Amygdala (tissue), 56 donors: ENCODE measurements at regions not wholly inside any gene's neighbourhood (a gene's known extent, or its start where the extent isn't known, plus 50 kb on each side); places are given as distances from the start of the nearest gene placed in this dataset.
"Not testable (repeated sequence)": the region's sequence is repeated elsewhere in the genome, so short reads cannot be mapped to it uniquely, and the experiment has no call there.

Experiments
- DNase-seq, 56 donors: peaks; one replicate each; lab custom pipeline; 2025; lab: John Stamatoyannopoulos, UW

DNA sequence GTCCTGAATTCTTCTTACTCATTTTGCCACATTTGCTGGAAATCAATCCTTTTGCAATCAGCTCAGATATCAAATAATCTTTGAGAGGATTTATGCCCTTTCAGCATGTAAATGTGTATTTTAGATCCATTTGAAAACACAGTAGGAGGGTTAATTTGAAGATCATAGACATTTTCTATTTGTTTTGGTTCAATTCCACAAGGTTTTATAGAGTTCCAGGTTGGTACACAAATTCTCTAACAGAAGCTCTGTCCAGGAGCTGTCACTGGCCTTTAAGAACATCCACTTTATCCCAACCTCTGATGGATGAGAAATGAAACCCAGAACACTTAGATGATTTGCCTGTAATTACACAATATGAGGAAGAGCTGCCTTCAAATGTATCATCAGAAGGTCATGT, 157.3 kb upstream of the CHAC2 start:
- DNase-seq, result no peak

DNA sequence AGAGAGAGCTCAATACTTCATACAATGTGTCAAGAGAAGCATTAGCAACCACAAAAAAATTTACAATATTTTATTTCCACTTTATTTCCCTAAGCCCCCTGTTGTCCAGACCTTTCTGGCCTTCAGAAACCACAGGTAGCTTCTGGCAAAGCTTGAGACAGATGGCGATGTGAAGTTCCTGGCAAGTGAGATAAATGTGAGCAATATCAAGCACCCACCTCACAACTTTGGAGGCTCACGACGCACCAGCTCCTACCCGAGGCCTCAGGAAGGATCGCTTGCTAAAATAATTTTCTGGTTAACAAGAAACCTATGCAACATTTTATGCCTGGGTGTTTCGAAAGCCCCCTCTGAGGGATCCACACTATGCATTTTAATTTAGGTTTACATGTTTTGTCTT, 158.1 kb upstream of the CHAC2 start:
- no peak for DNase-seq

DNA sequence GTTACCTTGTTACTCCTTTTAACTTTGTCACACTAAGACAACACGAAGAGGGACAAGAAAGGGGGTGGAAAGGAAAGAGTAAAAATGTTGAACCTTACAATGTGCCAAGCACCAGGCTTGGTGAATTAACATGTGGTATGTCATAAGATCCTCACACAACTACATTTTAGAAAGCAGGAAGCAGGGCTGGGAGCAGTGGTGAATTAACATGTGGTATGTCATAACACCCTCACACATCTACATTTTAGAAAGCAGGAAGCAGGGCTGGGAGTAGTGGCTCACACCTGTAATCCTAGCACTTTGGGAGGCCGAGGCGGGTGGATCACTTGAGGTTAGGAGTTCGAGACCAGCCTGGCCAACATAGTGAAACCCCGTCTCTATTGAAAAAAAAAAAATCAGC, 159.3 kb upstream of the CHAC2 start:
- DNase-seq, result no peak

DNA sequence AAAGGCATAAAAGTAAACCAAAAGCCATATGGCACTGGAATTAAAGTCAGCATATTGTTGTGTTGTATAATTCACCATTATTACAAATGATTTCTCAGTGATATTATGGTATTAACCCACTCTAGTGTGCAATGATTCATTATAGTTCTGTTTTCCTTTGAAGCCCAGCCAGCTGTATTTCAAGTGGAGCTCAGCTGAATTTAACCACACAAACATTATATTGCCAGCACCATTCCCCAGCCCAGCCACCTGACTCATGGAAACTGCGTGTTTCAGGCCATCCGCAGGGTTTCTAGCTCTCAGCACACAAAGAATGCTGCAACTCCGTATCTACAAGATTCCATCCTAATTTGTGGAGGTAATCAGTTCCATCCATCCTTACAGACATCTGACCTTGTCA, 166.8 kb upstream of the CHAC2 start:
- peak in 4 of 56 donors; percentile 1 to 10 (median 6) for DNase-seq

DNA sequence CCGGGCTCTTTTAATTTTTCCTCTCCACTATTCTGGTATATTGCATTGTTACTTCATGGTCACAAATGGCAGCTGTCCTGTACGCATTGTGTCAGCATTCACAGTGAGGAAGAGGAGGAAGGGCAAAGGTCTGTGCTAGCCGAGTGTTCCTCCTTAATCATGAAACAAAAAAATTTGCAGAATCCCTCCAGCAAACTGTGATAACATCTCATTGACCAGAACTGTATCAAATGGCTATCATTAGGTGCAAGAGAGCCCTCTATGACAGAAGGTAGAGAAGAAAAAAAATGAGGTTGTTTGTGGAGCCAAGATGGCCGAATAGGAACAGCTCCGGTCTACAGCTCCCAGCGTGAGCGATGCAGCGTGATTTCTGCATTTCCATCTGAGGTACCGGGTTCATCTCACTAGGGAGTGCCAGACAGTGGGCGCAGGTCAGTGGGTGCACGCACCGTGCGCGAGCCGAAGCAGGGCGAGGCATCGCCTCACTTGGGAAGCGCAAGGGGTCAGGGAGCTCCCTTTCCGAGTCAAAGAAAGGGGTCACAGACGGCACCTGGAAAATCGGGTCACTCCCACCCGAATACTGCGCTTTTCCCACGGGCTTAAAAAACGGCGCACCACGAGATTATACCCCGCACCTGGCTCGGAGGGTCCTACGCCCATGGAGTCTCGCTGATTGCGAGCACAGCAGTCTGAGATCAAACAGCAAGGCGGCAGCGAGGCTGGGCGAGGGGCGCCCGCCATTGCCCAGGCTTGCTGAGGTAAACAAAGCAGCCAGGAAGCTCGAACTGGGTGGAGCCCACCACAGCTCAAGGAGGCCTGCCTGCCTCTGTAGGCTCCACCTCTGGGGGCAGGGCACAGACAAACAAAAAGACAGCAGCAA, 180.6 kb upstream of the CHAC2 start:
- DNase-seq, result not testable (repeated sequence)

DNA sequence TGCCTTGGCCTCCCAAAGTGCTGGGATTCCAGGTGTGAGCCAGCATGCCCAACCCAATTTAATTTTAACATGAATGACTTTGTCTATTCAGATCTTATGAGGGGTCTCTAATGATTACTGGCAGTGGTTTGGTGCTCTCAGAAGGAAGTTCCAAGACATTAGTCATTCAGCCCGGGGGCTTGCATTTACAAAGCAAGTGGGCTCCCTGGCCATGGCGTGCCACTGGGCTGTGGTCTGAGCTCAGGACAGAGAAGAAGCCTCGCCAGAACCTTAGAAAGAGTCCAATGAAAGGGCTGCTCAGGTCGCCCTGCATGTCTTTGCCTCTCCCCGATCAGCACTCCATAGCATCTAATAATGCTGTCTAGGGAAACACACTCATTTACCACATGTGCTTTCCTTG, 182.6 kb upstream of the CHAC2 start:
- DNase-seq, result no peak

DNA sequence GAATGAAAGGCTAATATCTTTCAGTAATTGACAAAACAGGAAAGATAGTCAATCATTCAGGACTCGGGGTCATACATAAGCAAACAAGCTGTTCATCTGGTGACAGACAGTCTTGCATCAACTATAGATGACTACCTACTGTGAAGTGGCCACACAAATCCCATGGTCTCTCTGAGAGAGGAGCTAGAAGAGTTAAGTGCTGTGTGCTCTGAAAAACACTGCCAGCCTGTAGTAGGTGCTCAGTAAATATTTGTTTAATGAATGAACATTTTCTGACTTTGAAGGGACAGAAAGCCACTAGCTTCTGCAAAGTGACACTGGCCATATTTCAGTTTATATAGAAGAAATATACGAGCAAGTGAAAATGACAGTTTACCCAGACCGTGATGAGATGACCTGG, 184.0 kb upstream of the CHAC2 start:
- DNase-seq, result no peak

DNA sequence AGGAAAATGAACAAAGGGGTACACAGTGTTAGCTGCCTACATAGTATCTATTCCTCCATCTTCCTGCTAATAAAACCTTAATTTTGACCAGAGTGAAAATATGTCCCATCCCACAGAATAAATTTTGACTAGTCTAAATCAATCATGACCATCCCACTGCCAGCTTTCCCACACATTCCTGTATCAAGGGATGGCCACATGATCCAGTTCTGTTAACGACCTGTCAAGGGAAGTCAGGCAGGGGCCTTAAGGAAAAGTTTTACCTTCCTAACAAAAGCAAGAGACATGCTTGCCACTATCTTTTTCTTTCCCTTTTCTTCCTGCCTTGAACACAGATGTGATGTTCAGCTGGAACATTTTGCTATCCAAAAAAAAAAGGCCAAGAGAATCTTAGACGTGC, 185.0 kb upstream of the CHAC2 start:
- no peak for DNase-seq

DNA sequence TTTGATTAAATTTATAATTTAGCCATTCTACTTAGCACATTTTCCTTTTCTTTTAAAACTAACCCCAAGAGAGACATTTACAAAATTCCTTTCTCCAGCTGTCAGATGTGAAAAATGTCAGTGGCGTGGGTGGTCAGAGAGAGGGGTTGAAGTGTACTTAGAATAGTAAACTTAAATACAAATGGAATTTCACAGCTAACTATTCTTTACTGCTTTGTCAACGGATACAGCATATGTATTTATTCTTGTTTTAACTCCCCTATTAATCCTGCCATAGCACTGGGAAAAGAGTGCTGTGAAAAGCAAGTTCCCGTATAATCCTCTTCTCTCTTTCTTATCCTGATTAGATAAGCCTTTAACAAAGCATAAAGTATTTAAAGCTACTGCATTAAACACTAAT, 191.4 kb upstream of the CHAC2 start:
- DNase-seq, result no peak

DNA sequence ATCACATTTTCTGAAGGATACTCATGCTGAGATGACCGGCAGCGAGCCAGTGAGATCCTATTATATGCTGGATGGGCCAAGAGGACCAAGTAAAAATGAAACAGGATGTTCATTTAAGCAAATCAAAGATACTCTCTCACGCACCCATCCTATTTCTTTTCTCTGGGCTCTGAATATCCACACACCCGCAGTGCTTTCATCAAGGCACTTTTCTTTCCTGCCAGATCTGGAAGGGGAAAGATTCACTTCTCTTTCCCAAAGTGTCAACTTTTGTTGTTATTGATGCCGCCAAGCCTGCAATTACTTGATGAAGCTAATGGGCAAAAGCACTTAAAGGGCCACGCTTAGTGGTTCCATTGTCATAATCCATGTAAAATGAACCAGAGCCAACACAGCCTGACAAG, 191.9 kb upstream of the CHAC2 start:
- DNase-seq, result peak in 1 of 56 donors; percentile 9

DNA sequence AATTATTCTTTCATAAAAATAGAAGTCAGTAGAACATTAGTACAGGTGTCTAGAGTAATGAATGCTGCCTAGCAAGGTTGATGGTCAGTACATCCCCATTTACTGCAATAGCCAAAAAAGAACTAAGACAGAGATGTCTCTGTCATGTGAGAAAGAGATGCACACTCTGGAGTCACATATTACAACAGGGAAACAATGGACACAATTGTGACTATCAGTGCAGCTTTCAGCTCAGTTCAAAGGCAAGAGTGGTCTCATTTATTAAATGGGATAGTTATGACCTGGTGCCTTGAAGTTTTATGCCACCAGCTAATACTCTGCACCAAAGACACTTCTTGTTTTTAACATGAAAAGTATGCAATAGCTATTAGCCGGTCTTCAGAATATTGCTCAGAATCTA, 194.9 kb upstream of the CHAC2 start:
- no peak for DNase-seq

DNA sequence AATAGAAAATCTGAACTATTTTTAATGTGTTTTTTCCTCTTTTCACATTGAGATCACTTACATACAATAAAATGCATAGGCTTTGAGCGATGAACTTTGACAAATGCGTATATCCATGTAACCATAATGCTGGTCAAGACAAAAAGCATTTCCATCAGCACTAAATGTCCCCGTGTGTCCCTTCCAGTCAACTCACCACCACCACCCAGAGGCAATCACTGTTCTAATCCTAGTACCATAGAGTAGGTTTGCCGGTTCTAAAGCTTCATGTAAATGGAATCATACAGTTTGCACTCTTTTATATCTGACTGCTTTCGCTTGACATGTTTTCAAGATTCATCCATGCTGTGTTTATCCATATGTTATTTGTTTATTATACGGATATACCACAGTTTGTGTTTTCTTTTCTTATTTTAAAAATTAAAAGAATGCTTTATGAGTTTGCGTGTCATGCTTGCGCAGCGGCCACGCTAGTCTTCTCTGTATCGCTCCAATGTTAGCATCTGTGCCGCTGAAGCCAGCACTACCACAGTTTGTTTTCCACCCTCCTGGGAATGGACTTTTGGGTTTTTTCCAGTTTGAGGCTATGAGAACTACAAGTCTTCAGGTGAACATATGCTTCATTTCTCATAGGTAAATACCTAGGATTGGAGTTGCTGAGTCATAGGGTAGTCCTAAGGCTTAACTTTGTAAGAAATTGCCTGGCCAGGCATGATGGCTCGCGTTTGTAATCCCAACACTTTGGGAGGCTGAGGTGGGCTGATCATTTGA, 197.5 kb upstream of the CHAC2 start:
- DNase-seq, result peak in 2 of 56 donors; percentile 2 to 38

DNA sequence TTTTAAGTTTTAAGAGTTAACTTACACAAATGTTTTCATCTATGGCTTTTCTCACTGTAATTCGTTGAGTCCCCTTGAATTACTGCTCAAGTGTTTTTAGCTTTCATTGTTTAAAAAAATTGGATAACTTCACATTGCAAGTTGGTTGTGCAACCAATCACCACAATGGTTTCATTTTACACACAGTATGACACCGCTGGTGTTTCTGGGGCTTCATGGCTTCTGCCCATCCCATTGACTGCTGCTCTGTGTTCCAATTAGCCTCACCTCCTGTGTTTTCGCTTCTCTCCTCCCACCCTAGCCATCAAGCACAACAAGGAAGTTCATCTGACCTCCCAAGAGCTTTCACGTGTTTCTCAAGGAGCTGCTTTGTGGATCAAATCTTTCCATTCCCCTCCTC, 199.1 kb upstream of the CHAC2 start:
- no peak for DNase-seq

DNA sequence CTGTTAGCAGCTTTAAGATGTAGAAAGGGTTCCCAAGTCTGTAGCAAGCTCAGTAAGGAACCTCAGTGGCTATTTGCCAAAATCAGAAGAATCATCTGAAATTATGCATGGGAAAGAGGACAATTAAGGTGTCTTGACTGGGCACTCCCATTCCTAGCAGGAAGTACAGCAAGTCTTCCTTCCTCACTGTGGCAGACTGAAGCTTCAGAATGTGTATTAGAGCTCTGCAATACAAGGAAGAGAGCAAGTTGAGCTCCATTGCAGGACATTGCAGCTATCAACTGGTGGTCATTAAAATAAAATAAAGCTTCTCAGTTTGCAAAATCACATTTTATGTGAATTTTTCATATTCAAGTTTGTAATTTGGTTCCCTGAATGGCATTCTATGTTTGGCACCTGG, 200.5 kb upstream of the CHAC2 start:
- DNase-seq, result no peak

DNA sequence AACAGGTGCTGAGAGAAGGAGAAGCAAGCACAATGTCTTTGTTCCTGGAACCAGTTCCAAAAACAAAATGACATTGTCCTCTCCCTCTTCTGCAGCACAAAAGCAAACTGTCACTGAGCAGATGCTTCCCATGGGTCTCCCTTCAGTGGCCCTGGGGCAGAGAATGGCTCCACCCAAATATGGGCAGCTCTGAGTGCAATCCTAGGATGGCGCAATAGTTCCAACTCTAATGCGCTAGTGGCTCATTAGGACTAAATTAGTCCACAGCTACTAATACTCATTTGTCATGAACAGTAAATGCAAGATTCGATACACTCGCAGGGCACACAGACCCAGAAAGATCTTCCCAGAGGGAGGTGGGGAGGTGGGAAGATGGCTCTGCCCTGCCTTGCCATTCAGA, 205.2 kb upstream of the CHAC2 start:
- DNase-seq, result no peak

DNA sequence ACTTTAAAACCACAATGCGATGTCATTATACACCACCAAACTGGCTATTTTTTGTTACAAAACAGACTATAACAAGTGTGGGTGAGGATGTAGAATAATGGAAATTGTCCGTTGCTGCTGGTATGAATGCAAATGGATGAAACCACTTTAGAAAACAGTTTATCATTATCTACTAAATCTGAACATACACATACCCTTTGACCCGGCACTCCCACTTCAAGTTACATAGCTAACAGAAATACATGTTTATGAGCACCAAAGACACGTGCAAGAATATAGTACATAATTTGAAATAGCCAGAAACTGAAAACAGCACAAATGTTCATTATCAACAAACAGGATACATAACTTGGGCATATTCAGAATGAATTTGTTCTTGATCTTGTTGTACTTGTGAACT, 206.4 kb upstream of the CHAC2 start:
- no peak for DNase-seq

DNA sequence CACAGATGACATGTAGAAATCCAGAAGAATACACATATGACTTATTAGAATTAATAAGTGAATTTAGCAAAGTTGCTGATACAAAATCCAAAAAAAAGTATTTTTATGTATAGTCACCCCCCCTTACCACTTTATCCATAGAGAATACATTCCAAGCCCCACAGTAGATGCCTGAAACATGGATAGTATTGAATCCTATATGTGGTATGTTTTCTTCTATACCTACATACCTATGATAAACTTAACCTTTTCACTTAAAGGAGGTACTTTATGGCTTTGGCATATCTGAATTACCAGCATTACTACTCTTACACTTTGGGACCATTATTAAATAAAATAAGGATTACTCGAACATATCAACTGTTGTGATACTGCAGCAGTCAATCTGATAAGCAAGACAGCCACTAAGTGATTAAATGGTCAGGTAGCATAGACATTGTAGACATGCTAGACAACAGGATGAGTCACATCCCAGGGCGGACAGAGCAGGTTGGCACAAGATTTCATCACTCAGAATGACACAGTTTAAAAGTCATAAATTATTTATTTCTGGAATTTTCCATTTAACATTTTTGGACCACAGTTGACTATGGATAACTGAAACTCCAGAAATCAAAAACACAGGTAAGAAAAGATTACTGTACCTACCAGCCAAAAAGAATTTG, 208.2 kb upstream of the CHAC2 start:
- DNase-seq, result no peak

DNA sequence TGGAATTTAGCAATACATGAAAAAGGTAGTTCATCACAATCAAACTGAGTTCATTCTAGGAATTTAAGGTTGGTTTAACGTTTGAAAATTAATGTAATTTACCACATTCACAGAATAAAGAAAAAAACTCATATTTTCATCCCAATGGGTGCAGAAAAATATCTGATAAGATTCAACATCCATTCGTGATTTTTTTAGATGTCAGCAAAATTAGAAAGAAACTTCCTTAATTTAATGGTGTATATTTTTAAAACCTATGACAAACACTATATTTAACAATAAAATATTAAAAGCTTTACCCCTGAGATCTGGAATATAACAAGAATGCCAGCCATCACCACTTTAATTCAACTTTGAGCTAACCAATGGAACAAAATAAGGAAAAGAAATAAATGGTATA, 208.7 kb upstream of the CHAC2 start:
- no peak for DNase-seq

DNA sequence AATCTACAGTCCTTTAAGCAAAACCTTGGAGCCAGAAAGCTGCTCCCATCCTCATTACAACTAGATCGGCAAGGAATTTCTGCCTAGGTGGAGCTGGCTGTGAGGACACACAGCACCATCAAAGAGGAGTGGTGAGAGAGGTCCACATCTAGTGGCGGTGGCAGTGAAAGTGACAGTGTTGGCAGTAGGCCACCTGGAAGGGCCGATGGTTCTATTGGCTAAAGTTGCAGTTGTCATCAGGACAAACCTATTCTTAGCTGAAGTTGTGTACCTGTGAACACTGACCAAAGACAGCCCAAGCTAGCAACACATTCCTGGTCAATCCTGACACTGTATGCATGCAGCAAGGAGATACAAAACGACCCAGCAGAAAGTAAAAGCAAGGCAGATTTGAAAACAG, 218.1 kb upstream of the CHAC2 start:
- DNase-seq, result no peak

DNA sequence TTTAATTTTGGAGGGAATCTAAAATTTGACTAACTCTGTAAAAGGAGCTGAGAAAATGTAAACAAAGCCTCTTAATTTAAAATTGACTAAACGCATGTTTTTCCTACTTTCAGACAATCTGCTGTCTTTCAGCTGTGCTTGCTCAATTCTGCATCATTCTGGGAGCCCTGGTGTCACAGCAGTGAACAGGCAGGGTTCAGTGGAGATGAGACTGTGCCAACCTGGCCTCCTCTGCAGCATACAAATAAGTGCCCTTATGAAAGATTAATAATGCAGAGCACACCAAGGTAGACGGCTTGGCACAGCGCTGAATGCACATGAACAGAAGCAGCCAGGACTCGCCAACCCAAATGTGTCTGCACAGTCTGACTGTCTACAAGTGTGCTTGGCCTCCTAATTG, 222.0 kb upstream of the CHAC2 start:
- DNase-seq, result peak in 48 of 56 donors; percentile 8 to 91 (median 55)

DNA sequence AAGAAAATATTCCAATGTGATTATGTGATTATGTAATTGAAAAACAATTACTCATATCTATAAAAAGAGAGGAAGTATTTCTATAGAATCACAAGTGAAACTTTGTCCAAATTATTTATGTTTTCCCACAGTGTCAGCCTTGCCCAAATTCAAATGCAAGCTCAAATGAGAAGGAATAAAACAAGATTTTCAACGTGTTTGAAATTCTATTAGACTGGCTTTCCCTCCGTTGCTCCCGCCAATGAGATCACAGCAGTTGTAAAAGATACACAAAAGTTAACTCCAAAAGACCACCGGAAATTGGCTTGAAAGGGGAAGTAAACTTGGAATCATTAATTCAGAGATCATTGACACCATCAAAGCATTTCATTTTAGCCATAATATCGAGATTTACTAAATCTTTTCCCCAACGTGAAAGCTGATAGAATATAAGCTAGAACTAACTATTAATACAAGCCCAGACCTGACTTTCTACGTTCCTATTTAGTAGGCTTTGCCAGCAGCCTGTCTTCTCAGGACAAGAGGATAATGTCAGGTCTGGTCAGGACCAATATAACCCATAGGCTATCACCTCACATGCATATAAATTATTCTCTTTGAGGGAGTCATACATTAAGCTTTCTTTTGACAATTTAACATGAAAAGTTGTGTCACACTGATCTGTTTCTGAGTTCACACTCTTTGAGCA, 222.6 kb upstream of the CHAC2 start:
- DNase-seq, result no peak
